ENCODE measurements at regions not wholly inside any gene's neighbourhood (a gene's known extent, or its start where the extent isn't known, plus 50 kb on each side); places are given as distances from the start of the nearest gene placed in this dataset.

GRCh38 chr5:174159327-174160114, 114.0 kb downstream of the NSG2 start:
- DNase-seq, result no peak

DNA sequence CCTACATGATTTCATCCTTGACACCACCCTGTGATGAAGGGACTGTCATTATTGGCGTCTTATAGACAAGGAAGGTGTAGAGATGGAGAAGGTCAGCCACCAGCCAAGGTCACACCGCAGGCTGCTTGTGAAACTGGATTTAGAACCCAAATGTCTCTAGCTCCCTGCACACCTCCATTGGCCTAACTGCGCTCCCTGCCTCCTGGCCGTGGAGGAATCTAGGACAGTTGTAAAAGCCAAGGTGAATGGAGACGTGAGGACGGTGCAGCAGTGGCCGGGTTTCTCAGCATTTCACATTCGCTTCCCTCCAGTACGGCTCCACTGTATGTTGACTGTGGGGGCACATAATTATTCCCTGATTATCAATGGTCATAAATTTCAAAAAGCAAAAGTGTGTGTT, 119.9 kb downstream of the NSG2 start:
- no peak for DNase-seq

- no peak for DNase-seq
Observed at GRCh38 chr5:174166231-174167079, 120.9 kb downstream of the NSG2 start.

- DNase-seq, result no peak
Observed at GRCh38 chr5:174167080-174167910, 121.8 kb downstream of the NSG2 start.

GRCh38 chr5:174172152-174172551, 126.6 kb downstream of the NSG2 start:
- no peak for DNase-seq

DNA sequence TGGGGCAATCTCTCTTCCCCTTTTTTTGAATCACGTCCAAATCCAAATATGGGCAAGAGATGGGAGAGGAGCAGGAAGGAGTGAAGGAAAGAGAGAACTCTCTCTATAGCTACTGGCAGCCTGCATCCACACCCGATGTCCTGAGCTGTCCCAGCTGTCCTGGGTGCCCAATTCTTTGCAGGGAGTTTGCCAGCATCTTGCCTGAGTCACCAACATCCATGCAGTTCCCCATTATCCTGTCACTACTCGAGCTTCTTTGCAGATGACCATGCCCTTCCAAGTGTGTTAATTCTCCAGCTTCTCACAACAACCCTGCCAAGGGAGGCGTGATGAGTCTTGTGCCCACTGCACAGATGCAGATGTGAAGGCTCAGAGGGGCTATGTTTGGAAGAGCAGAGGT, 127.1 kb downstream of the NSG2 start:
- no peak for DNase-seq

- no peak for DNase-seq
Observed at GRCh38 chr5:174173766-174174165, 128.3 kb downstream of the NSG2 start.

DNA sequence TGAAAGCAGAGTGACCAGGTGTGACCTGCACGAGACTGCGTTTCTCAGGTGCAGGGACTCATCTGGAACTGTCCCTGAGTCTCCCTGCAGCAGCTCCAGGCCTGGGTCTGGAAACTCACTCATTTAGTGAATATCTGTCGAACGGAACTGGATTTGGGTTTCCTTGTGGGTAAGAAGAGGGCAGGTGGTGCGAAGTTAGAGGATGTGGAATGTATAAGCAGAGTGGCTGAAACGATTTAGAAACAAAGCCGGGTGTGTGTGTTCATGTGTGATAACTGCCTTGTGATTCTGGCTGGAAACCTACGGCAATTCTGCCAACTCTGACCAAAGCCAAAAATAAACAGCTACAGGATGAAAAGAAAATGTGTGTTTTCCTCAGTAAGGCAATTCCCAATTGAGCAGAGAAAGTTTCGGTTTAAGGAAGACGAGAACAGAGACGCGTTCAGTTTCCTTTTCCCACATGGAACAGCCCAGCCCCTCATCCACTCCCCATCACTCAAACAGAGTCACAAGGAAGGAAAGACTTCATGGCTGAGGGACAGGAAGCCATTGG, 130.3 kb downstream of the NSG2 start:
- DNase-seq, result no peak

DNA sequence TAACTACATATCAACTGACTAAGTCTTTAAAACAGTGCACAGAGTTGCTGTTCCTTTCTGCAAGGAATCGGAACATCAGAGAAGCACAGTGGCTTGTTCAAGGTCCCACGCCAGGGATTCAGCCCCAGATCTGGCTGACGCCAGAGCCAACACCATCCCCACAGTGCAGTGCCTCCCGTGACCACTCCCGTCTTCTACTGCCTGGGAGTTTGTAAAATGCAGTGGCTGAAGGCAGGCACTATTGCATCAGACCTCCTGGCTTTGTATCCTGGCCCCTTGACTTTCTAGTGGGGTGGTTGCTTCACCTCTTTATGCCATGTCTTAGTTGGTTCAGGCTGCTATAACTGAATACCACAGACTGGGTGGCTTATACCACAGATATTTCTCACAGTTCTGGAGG, 131.0 kb downstream of the NSG2 start:
- no peak for DNase-seq

DNA sequence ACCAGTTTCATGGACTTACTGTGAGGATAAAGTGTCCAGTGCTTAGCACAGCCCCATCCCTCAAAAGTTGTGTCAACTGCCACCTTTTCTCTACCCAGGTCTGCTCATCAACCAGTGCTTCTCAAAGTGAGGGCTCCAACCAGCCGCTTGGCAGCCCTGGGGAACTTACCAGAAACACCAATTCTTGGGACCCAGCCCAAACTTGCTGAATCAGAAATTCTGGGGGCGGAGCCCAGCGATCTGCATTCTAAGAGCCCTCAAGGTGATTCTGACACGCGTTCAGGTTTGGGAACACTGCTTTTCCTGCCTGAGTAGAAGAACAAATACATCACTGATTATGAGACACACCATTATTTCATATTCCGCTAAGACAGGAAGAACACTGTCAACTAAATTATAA, 132.0 kb downstream of the NSG2 start:
- no peak for DNase-seq

DNA sequence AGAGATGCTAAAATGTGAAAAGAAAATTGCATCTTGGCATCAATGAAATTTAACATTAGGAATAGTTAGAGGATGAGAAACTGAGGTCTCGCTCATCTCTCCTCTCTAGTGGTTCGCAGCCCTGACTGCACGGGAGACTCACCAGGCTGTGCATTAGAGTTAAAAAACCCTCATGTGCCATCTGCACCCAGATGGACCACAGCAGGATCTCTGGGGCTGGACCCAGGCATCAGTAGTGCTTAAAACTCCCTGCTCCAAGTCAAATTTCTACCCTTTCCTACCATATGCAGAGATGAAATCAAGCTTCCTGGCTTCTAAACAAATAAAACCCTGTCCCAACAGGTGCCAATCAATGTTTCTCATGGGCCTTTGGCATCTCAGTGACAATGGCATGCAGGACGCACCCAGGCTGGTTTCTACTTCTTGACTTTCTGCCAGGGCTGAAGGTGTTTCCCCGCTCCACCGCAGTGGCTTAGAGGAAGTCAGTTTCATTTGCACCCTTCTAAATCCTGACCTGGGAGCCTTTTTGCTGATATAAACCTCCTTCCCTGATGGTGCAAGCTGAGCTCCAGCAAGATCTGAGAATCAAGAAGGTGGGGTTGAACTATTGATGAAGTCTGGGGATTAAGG, 132.6 kb downstream of the NSG2 start:
- DNase-seq, result no peak

- no peak for DNase-seq
Observed at GRCh38 chr5:174180639-174181038, 135.1 kb downstream of the NSG2 start.

- DNase-seq, result no peak
Observed at GRCh38 chr5:174182111-174182510, 136.6 kb downstream of the NSG2 start.

- DNase-seq, result no peak
Observed at GRCh38 chr5:174183701-174184100, 138.2 kb downstream of the NSG2 start.

DNA sequence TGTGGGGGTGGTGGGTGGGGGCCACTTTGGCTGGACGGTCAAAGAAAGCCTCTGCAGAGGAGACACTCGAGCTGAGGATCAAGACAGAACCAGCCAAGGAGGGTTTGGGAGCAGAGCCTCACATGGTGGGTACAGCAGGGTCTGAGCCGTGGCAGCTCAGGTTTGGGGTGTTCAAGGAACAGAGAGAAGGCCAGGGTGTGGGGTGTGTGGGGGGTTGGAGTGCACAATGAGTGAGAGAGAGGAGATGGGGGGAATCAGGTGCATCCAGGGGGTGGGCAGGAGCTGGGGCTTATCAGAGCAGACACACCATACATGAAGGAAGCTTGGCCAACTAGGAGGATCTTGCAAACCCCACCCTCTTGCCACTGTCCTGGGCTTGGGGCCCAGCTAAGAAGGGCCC, 140.0 kb downstream of the NSG2 start:
- DNase-seq, result no peak

GRCh38 chr5:174186096-174186695, 140.7 kb downstream of the NSG2 start:
- DNase-seq, result no peak

- DNase-seq, result no peak
Observed at GRCh38 chr5:174187001-174187400, 141.5 kb downstream of the NSG2 start.

DNA sequence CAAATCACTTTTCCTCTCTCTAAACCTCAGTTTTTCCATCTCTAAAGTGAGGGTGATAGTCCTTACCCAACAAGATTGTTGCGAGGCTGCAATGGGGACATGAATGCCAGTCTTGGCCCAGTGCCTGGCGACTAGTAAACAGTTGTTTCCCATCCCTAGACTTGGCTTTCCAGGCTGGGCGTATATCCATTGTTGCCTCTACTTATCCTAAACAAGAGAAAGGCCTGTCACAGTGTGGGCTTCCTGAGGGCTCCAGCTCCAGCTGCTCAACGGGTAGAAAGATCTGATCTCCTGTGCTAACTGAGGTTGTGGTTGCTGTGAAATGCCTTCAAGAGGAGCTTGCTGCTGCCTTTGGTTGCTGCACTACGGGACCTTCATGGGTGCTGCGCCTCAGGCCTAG, 142.0 kb downstream of the NSG2 start:
- no peak for DNase-seq

DNA sequence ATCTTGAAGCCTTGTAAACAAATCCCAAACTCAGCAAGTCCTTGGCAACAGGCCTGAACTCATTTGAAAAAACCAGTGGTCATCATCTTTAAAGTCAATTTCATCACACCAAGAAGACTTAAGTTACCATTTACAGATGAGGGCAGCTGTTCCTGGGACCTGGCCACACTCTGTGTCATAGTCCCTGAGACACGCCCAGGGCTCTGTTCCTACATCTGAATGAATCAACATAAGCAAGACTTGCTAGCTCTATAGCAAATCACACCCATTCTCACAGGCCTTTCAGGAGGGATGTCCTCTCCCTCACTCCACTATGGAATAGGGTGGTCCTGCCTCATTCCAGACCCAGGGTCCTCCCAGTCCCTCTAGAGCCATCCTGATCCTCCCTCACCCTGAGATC, 142.8 kb downstream of the NSG2 start:
- no peak for DNase-seq

DNA sequence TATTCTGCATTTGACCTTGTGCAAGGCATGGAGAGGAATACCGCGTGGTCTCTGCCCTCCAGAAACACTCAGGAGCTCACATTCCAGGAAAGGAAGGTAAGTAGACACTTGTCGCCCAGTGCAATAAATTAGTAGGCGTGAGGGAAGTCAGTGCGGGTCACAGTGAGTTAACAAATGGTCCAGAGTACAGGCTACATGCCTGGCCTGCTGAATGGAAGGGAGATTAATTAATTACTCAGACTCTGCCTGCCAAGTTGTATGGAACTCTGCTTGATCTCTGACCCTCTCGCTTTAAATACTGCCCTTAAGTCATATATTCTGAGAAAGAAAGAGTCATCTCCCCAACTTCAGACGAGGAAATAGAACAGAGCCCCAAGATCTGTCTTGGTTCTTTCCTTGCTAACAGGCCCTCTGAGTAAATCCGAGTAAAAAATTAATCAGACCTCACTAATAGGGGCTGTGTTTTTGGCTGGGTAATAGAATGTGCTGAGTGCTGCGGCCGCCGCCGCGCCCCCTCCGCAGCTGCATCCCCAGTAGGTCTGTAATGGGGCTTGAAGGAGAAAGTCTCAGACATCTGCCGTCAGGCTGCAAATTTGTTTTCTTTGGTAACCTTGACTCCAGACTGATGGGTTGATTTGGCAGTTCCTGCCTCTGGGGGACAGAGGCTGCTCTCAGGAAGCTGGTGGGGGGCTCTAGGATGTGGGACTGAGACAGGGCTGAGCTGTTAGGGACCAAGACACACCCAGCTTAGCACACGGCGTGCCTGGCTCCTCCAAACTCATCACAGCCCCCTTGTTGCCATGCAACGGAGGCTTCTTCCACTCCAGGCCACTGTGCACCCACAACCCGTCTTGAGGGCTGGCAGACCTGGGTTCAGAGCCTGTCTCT, 144.4 kb downstream of the NSG2 start:
- no peak for DNase-seq

GRCh38 chr5:174191076-174191475, 145.6 kb downstream of the NSG2 start:
- DNase-seq, result no peak

Measured in NCI-H526 treated with DMSO at 0.1 percent for 48 hours (cell line).